Activated T-helper 2 cell treated with anti-CD3 and anti-CD28 coated beads, Interferon-gamma antibody, Interleukin-2, Interleukin-4, amounts not matched to agents 10 μg/mL and 5 μg/mL and 100 μg/mL, durations not matched to agents 14 hours and 24 hours and 36 hours (primary cell): ENCODE measurements at regions not wholly inside any gene's neighbourhood (a gene's known extent, or its start where the extent isn't known, plus 50 kb on each side); places are given as distances from the start of the nearest gene placed in this dataset.
"Not testable (repeated sequence)": the region's sequence is repeated elsewhere in the genome, so short reads cannot be mapped to it uniquely, and the experiment has no call there.

Experiments
- DNase-seq: peaks from one replicate; pipeline ENCODE4 v3.0.0; 2021; ENCODE audit warnings: low spot score
- H3K27ac Mint-ChIP-seq: one replicate; pipeline ENCODE4 v1.8.0; 2021; ENCODE audit warnings: mixed read lengths
- H3K27me3 Mint-ChIP-seq: one replicate; pipeline ENCODE4 v1.8.0; 2021; ENCODE audit warnings: low read depth, mixed read lengths
- H3K36me3 Mint-ChIP-seq: one replicate; pipeline ENCODE4 v1.8.0; 2021; ENCODE audit warnings: low read depth, mixed read lengths
- H3K4me1 Mint-ChIP-seq: one replicate; pipeline ENCODE4 v1.8.0; 2021; ENCODE audit warnings: low read depth, mixed read lengths
- H3K4me3 Mint-ChIP-seq: one replicate; pipeline ENCODE4 v1.8.0; 2021; ENCODE audit warnings: low read depth, mild to moderate bottlenecking, moderate library complexity, mixed read lengths
- H3K9me3 Mint-ChIP-seq: one replicate; pipeline ENCODE4 v1.8.0; 2021; ENCODE audit warnings: mixed read lengths
- intact Hi-C: fragments of 100-400 bp; cut with micrococcal nuclease; formaldehyde crosslinking; loops from one replicate; pipeline ENCODE4 v1.15.1; 2023

DNA sequence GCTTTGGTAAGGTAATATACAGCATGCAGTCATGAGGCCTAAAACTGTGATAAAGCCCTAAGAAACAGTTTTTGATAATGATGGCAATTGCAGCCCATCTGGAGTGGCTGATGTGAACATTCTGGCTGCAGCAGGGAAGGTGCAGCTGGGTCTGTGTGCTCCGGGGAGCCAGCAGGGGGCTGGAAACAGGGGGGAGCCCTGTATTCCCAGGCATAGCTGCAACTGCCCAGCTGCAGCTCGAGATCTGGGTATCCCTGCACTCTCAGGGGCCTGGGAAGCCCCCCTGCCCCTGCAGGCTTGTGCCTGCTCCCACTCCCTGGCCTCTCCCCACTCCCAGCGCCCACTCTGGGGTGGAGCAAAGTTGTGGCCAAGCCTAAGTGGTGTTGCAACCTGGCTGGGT, 95.6 kb downstream of the RRAGB start:
- Mint-ChIP-seq H3K27me3 (no peaks in the 10 kb centered on the region), H3K9me3 (peaks cover 9% of the 10 kb centered on the region), H3K4me1 (no peaks in the 10 kb centered on the region), H3K4me3 (no peak overlapping the region), H3K27ac (no peak overlapping the region), H3K36me3 (no peaks in the 10 kb centered on the region)
- no peak for DNase-seq
- intact Hi-C loops, result no loop called here

DNA sequence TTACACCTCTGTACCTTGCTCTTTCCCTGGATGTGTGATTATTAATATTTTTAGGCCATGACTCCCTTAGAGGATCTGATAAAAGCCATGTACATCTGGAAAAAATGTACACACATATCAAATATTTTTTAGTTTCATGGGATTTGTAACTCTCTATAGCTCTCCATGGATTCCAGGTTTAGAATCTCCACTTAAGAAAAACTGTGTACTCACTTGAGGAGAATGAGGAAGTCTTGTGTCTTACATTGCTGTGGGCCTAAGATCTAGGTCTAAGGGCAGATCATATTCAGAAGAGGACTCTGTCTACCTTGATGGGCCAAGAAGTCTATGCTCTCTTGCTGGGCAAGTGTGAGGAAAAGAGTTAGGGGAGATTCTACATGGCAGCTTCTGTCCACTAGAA, 98.0 kb downstream of the RRAGB start:
- Mint-ChIP-seq H3K36me3 (no peaks in the 10 kb centered on the region), H3K27me3 (no peaks in the 10 kb centered on the region), H3K4me1 (no peaks in the 10 kb centered on the region), H3K27ac (no peak overlapping the region), H3K4me3 (no peak overlapping the region), H3K9me3 (peaks cover 4% of the 10 kb centered on the region)
- no peak for DNase-seq
- intact Hi-C loops, result no loop called here

DNA sequence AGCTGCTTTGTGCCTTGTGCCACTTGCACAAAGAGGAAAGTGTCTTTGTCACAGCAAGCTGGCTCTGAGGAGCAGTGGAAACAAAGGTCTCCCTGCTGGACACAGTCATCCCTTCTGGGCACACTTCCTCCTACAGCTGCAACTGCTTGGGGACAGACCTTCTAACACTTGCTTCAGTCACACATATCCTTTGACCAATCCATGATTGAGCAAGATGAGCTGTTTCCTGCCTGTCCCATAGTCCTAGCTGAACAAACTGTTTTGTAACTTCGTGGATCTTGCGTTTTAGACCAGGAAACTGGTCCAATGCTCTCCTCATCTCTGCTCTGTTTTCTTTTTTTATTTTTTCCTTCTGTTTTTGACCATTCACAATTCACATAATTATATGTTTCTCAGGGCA, 98.5 kb downstream of the RRAGB start:
- intact Hi-C loops, result no loop called here
- Mint-ChIP-seq H3K4me3 (no peak overlapping the region), H3K9me3 (peaks cover 4% of the 10 kb centered on the region), H3K36me3 (no peaks in the 10 kb centered on the region), H3K27me3 (no peaks in the 10 kb centered on the region), H3K27ac (no peak overlapping the region), H3K4me1 (no peaks in the 10 kb centered on the region)
- no peak for DNase-seq

DNA sequence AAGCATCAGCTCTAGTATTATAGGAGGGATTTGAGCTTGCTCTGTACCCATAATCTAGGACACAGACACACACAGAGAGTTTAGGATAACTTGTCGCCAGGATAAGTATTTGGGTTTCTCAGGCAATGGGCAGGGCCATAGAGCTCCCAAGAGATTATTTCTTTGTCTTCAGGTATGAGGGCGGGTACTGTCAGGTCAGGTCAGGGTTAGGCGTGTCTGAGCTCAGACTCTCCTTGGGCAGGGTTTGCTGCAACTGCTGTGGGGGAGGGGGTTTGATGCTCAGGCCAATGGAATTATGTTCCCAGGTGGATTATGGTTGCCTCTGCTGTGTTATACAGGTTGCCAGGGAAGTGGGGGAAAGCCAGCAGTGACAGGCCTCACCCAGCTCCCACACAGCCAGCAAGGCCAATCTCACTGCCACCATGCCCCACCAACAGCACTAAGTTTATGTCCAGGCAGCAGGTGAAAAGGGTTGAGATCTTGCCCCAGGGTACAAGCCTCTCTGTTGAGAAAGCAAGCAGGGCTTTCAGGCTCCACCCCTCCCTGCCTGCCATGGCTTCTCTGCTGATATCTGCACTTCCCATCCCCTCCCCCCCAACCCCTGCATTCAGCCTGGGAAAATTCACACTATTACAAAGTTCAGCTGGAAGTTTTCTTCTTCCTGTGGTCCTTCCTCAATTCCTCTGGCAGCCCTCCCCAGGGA, 101.3 kb downstream of the RRAGB start:
- Mint-ChIP-seq H3K27ac (no peak overlapping the region), H3K9me3 (peaks cover 1% of the 10 kb centered on the region), H3K27me3 (no peaks in the 10 kb centered on the region), H3K4me3 (no peak overlapping the region), H3K4me1 (no peaks in the 10 kb centered on the region), H3K36me3 (no peaks in the 10 kb centered on the region)
- intact Hi-C loops, result no loop called here
- no peak for DNase-seq

DNA sequence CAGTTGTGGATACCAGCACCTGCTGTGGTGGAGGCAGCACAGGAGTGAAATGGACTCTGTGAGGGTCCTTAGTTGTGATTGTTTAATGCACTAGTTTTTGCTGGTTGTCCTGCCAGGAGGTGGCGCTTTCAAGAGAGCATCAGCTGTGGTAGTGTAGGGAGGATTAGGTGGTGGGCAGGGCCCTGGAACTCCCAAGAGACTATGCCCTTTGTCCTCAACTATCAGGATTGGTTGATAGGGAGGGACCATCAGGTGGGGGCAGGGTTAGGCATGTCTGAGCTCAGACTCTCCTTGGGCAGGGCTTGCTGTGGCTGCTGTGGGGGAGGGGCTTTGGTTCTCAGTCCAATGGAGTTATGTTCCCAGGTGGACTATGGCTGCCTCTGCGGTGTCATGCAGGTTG, 121.9 kb downstream of the RRAGB start:
- no peak overlapping the region for H3K4me3 Mint-ChIP-seq
- no peak for DNase-seq
- intact Hi-C loops, result no loop called here
- no peaks in the 10 kb centered on the region for H3K36me3 Mint-ChIP-seq
- H3K27ac Mint-ChIP-seq, result no peak overlapping the region
- no peaks in the 10 kb centered on the region for H3K27me3 Mint-ChIP-seq
- H3K9me3 Mint-ChIP-seq, result no peaks in the 10 kb centered on the region
- no peaks in the 10 kb centered on the region for H3K4me1 Mint-ChIP-seq

DNA sequence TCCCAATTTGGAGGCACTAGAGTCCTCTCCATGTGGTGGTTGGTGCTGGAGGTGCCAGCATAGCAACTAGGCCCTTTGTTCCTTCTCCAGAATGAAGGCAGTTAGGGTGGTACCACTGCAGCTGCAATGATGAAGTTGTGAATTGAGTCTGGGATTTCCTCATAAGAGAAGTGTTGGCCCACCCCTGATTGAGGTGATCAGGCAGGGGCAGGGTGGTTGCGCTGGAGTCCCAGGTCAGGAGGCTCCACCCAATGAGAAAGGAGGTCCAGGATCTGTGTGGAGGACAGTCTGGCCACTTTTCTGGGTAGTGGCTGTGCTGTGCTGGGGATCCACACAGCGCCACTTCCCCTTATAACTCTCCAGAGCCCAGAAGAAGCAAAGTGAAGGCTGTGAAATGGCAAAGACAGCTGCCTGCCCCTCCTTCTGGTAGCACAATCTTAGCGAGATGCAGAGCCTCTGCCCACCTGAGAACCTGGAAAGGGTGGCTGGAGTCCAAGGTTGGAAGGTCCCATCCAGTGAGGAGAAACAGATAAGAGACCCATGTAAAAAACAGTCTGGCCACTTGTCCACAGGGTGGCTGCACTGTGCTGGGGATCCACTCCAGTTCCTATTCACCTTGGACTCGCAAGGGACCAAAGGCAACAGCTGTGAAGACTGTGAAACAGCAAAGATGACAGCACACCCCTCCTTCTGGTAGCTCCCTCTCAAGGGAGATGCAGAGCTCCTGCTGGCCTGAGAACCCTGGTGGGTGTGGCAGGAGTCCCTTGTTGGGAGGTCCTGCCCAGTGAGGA, 124.6 kb downstream of the RRAGB start:
- intact Hi-C loops, result no loop called here
- Mint-ChIP-seq H3K27ac (no peak overlapping the region), H3K4me1 (no peaks in the 10 kb centered on the region), H3K9me3 (no peaks in the 10 kb centered on the region), H3K36me3 (no peaks in the 10 kb centered on the region), H3K4me3 (no peak overlapping the region), H3K27me3 (no peaks in the 10 kb centered on the region)
- DNase-seq, result no peak

DNA sequence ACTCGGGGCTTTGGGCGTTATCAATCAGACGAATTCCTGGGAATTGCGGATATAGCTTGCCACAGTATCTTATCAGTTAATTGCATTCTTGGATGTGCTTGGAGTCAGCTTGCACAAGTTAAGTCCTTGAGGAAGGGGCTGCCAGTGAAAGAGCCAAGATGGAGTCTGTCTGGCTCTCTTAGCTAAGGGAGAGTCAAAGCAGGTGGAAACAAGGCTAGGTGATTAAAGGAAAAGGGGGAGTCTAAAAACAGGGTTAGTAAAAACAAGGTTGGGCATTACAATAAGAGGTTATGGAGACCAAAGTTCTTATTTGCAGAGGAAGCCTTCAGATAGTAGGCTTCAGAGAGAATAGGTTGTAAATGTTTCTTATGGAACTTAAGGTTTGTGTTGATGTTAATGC, 149.2 kb downstream of the RRAGB start:
- H3K27ac Mint-ChIP-seq, result not testable (repeated sequence)

DNA sequence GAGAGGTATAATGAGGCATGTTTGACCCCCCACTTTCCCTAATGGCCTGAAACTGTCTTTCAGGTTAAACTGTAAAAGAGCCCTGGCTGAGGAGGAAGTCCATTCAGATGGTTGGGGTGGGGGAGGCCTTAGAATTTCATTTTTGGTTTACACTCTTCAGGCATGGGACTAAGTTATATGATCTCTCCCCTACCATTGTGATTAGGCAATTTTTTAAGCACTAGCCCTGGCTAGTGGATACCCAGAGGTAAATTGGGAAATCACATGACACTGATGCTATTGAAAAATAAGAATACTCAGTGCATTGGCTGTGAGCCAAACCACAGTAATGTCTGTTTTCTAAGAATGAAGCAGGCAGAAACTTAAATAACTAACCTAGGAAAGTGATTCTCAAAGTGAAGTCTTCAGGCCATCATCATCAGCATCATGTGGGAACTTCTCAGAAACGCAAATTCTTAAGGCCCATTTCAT, 149.7 kb downstream of the RRAGB start:
- no peak for DNase-seq
- Mint-ChIP-seq H3K36me3 (no peaks in the 10 kb centered on the region), H3K27me3 (no peaks in the 10 kb centered on the region), H3K4me1 (peaks cover 4% of the 10 kb centered on the region), H3K27ac (no peak overlapping the region), H3K4me3 (no peak overlapping the region), H3K9me3 (no peaks in the 10 kb centered on the region)
- intact Hi-C loops, result no loop called here

More for the DNA sequence above, 149.2 kb downstream of the RRAGB start:
- H3K27me3 Mint-ChIP-seq, H3K4me3 Mint-ChIP-seq, DNase-seq, H3K9me3 Mint-ChIP-seq, H3K36me3 Mint-ChIP-seq, intact Hi-C loops, H3K4me1 Mint-ChIP-seq: not testable (repeated sequence)

DNA sequence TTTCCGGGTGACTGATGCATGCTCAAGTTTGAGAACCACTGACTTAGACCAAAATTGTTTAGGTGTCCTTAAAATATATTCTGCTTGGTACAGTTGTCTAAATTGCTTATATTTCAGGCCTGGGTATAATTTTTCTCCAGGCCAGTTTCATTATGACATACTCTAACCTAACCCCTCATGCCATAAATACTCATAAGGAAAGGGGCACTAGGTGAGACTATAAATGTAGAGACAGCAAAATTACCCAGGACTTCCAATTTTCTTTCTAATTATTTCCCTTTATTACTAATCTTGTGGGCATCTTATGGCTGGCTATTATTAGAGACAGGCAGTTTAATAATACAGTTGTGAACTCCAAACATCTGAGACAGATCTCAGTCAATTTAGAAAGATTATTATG, 150.2 kb downstream of the RRAGB start:
- peaks cover 4% of the 10 kb centered on the region for H3K4me1 Mint-ChIP-seq
- H3K9me3 Mint-ChIP-seq, result no peaks in the 10 kb centered on the region
- H3K27me3 Mint-ChIP-seq, result no peaks in the 10 kb centered on the region
- intact Hi-C loops, result no loop called here
- no peak overlapping the region for H3K4me3 Mint-ChIP-seq
- H3K27ac Mint-ChIP-seq, result no peak overlapping the region
- H3K36me3 Mint-ChIP-seq, result no peaks in the 10 kb centered on the region
- no peak for DNase-seq

DNA sequence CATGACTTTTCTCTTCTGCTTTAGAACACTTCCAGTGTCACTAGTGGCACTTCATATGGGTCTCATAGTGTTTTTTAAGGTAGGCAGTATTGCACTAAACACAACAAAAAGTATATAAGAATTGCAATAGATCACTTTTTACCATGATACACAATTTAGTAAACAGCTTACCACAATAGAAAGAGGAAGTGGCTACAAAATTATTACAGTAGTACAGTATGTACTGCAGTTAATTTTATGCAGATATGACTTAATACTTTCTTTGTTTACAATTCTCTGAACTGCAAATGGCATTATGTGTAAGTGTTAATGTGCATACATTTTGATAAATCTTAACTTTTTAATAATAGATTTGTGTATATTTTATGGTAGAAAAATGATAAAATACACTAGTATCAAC, 157.3 kb downstream of the RRAGB start:
- DNase-seq, result no peak
- H3K27me3 Mint-ChIP-seq, result no peaks in the 10 kb centered on the region
- no peaks in the 10 kb centered on the region for H3K36me3 Mint-ChIP-seq
- no peak overlapping the region for H3K27ac Mint-ChIP-seq
- H3K4me3 Mint-ChIP-seq, result no peak overlapping the region
- intact Hi-C loops, result no loop called here
- no peaks in the 10 kb centered on the region for H3K9me3 Mint-ChIP-seq
- H3K4me1 Mint-ChIP-seq, result no peaks in the 10 kb centered on the region

DNA sequence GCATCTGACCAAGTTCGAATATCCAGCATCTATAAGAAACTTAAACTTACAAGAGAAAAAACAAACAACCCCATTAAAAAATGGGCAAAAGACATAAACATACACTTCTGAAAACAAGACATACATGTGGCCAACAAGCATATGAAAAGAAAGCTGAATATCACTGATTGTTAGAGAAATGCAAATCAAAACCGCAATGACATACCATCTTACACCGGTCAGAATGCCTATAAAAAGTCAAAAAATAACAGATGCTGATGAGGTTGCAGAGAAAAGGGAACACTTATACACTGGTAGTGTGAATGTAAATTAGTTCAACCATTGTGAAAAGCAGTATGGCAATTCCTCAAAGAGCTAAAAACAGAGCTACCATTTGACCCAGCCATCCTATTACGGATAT, 166.0 kb downstream of the RRAGB start:
- H3K27me3 Mint-ChIP-seq, intact Hi-C loops, H3K4me3 Mint-ChIP-seq, H3K4me1 Mint-ChIP-seq, H3K9me3 Mint-ChIP-seq, H3K36me3 Mint-ChIP-seq, H3K27ac Mint-ChIP-seq, DNase-seq: not testable (repeated sequence)

DNA sequence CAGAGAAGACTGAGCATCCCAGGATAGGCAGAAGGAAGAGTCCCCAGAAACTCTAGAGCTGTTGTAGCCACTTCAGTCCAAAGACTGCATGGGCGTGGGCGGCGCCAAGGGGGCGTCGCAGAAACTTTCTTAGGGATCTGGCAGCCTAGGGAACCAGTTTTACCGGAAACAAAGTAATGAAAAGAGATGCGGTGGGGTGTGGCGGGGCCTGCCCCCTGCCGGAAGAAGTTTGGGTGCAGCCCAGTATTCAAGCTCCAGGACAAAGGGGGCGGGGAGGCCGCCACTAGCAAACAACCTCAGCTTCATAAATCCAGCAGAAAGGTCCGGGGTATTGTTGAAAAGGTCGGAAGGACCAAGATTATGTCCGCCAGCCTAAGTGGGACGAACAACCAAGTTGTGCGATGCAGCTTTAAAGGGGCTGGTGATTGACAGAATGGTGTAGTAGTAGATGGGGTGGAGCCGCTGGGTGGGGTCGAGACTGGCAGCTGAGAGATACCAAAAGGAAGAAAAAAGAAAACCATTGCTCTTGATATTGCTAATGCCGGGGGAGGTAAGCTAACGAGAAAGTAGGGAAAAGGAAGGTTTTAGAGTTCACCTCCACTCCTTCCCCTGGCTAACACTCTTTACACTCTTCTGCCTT, 190.5 kb downstream of the RRAGB start:
- peak overlapping the region; percentile 77 for H3K27ac Mint-ChIP-seq
- peak; percentile 34 for DNase-seq
- H3K4me3 Mint-ChIP-seq, result peak overlapping the region; percentile 89
- intact Hi-C loops, result loop anchor here (2.0 to 5.0 kb wide), 3 partner anchors 191 to 1089 kb away; partner anchors contain the start of genes KLF8, RRAGB and SPIN3
- H3K9me3 Mint-ChIP-seq, result peaks cover under 1% of the 10 kb centered on the region
- H3K36me3 Mint-ChIP-seq, result no peaks in the 10 kb centered on the region
- no peaks in the 10 kb centered on the region for H3K27me3 Mint-ChIP-seq
- peaks cover 13% of the 10 kb centered on the region for H3K4me1 Mint-ChIP-seq
